SJCRH30 (cell line): ENCODE measurements at regions not wholly inside any gene's neighbourhood (a gene's known extent, or its start where the extent isn't known, plus 50 kb on each side); places are given as distances from the start of the nearest gene placed in this dataset.

ENCODE experiments used
- DNase-seq, 2 experiments: peaks; one replicate each; pipeline ENCODE4 v3.0.0-alpha.2; 2015 to 2020
- H3K27ac ChIP-seq: fragments of 250-450 bp; sonication (Bioruptor Pico); 2 replicates; pipeline ENCODE4 v1.5.1; 2020; ENCODE audit warnings: mild to moderate bottlenecking, moderate library complexity
- H3K27me3 ChIP-seq: fragments of 250-450 bp; sonication (Bioruptor Pico); 2 replicates; pipeline ENCODE4 v1.5.1; 2020; ENCODE audit warnings: mild to moderate bottlenecking, moderate library complexity
- H3K36me3 ChIP-seq: fragments of 250-450 bp; sonication (Bioruptor Pico); 2 replicates; pipeline ENCODE4 v1.5.1; 2020; ENCODE audit warnings: mild to moderate bottlenecking, moderate library complexity
- H3K4me1 ChIP-seq: fragments of 250-450 bp; sonication (Bioruptor Pico); 2 replicates; pipeline ENCODE4 v1.5.1; 2020; ENCODE audit warnings: mild to moderate bottlenecking, moderate library complexity
- H3K4me3 ChIP-seq: fragments of 250-450 bp; sonication (Bioruptor Pico); 2 replicates; pipeline ENCODE4 v1.5.1; 2020; ENCODE audit warnings: mild to moderate bottlenecking, moderate library complexity
- H3K9me3 ChIP-seq: fragments of 250-450 bp; sonication (Bioruptor Pico); replicated peaks from 2 replicates; pipeline ENCODE4 v1.5.1; 2020; ENCODE audit warnings: mild to moderate bottlenecking, moderate library complexity

DNA sequence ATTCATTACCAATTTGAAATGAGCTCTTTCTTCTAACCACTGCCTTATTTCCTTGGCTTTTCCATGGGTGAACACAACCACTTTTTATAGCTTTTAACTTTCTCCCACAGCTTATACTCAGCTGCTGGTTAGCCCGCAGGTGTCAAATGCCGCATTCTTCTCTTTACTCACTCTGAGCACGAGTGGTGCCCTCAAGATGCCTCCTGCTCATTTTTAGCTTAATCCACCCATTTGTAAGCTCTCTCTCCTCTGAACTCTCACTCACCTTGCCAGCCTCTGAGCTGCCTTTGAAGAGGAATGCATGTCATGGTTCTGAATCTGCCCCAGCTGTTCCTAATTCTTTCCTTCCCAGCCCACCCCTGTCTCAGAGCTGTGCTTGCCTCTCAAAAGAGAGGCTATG lies 449.4 kb upstream of the PRICKLE1 start:
- H3K27me3 ChIP-seq = no peaks in the 10 kb centered on the region
- H3K27ac ChIP-seq = no peak overlapping the region
- peak; percentile 37 to 63 for DNase-seq
- no peak overlapping the region for H3K4me3 ChIP-seq
- no peaks in the 10 kb centered on the region for H3K36me3 ChIP-seq
- no peaks in the 10 kb centered on the region for H3K9me3 ChIP-seq
- H3K4me1 ChIP-seq = no peaks in the 10 kb centered on the region

DNA sequence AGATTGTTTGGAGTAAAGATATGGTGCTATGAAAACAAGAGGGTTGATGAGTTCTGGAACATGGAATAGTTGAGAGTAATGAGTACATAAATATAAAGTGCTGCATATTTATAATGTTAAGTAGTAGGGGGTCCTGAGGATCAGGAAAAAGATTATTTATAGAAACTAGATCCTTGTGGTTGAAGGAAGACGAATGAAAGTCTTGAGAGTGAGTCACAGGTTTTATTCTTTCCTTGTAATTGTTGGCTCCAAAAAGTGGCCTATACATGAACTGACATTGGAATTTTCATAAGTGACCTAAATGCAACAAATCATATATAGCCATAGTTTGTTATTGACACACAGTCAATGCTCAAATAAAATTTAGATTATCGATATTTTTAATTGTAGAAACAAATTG lies 440.4 kb upstream of the PRICKLE1 start:
- DNase-seq = no peak
- H3K36me3 ChIP-seq = no peaks in the 10 kb centered on the region
- no peaks in the 10 kb centered on the region for H3K9me3 ChIP-seq
- H3K27ac ChIP-seq = no peak overlapping the region
- H3K27me3 ChIP-seq = no peaks in the 10 kb centered on the region
- H3K4me3 ChIP-seq = no peak overlapping the region
- no peaks in the 10 kb centered on the region for H3K4me1 ChIP-seq

DNA sequence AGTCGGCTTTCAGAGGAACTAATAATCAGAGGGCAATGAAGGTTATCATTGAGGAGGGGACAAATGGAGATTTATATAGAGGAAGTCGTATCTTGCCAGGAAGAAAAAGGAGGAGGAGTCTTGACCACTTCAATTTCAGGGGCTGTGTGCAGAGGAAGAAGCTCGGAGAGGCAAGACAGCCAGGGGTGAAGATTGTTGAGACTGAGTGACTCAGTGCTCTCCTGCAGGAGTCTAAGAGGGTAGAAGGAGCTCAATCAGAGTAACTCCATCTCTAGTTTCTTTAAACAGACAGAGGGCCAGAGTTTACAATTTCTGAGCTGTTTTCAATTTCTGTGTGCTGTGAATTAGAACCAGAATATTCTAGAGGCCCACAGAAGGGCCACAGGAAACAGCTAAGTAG lies 439.3 kb upstream of the PRICKLE1 start:
- Histone ChIP-seq H3K4me1 (no peaks in the 10 kb centered on the region), H3K9me3 (no peaks in the 10 kb centered on the region), H3K27me3 (no peaks in the 10 kb centered on the region), H3K4me3 (no peak overlapping the region), H3K36me3 (no peaks in the 10 kb centered on the region), H3K27ac (no peak overlapping the region)
- DNase-seq = no peak

DNA sequence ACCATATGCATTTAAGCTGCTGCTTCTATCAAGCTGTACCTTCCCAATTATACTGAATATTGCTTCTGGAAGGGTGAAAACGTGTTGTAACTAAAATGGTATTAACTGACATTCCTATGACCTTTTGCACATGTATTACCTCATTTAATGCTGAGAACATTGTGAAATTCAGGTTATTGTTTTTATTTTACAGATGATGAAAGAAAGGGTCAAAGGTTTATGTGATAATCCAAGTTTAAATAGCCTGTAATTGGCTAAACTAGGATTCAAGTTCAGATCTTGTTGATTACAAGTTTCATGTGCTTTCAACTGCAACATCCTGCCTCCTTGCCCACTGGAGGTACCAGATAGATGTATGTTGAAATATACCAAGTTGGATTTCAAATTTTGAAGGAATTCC lies 433.3 kb upstream of the PRICKLE1 start:
- Histone ChIP-seq H3K4me1 (no peaks in the 10 kb centered on the region), H3K27ac (no peak overlapping the region), H3K4me3 (no peak overlapping the region), H3K36me3 (no peaks in the 10 kb centered on the region), H3K9me3 (no peaks in the 10 kb centered on the region), H3K27me3 (no peaks in the 10 kb centered on the region)
- DNase-seq = no peak

DNA sequence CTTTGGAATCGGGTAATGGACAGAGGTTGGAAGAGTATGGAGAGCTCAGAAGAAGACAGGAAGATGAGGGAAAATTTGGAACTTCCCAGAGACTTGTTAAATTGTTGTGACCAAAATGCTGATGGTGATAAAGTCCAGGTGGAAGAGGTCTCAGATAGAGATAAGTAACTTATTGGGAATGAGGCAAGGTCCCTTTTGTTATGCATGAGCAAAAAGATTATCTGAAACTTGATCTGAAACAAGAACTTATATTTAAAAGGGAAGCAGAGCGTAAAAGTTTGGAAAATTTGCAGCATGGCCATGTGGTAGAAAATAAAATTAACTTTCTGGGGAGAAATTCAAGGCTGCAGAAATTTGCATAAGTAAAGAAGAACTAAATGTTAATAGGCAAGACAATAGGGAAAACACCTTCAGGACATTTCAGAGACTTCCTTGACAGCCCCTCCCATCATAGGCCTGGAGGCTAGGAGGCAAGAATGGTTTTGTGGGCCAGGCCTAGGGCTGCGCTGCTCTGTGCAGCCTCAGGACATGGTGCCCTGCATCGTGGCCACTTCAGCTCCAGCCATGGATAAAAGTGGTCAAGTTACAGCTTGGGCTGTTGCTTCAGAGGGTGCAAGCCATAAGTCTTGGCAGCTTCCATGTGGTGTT lies 425.7 kb upstream of the PRICKLE1 start:
- DNase-seq = no peak
- Histone ChIP-seq H3K4me1 (no peaks in the 10 kb centered on the region), H3K4me3 (no peak overlapping the region), H3K36me3 (no peaks in the 10 kb centered on the region), H3K9me3 (no peaks in the 10 kb centered on the region), H3K27ac (no peak overlapping the region), H3K27me3 (0 out of 2 replicates have a peak, but pooled peaks cover 3% of the 10 kb centered on the region)

DNA sequence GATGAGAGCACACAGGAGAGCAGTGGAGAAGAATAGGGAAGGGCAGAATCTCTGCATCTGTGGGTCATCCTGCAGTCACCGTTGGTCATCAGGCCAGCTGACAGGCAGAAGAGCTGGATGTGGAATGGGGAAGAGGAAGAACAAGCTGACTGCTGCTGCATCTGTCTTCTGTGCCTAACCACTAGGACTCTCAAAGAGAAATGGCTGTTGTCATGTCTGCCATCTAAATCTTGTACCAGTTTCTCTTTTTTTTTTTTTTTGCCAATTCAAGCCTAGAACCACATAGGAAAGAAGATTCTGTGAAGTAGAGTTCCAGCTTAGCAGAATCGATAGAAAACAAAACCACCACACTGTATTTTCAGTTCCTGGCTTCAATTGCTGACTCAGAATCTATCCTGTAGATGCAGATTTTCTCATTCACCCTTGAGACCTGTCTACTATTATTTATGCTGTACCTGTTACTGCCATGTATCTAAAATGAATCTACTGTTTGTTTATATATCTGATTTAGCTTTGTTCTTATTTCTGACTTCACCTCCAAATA lies 421.9 kb upstream of the PRICKLE1 start:
- Histone ChIP-seq H3K4me1 (no peaks in the 10 kb centered on the region), H3K27me3 (0 out of 2 replicates have a peak, but pooled peaks cover 3% of the 10 kb centered on the region), H3K36me3 (no peaks in the 10 kb centered on the region), H3K9me3 (no peaks in the 10 kb centered on the region), H3K27ac (no peak overlapping the region), H3K4me3 (no peak overlapping the region)
- peak in 1 of 2 experiments; percentile 16 for DNase-seq

DNA sequence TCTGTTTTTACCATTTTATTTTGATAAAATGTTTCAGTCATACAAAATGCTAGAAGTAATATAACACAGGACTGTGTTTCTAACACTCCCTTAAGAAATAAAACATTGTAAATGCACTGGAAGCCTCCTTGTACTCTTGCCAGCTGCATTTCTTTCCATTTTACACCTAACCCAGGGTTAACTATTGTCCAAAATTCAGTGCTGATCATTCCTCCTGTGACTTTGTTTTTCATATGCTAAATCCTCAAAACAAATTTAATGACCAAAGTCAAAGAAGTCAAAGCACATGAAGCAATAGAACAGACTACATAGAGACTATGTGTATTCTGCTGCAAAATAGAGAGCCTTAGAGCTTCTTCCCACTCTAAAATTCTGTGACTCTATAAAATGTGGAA lies 420.3 kb upstream of the PRICKLE1 start:
- no peak for DNase-seq
- H3K4me3 ChIP-seq = no peak overlapping the region
- no peaks in the 10 kb centered on the region for H3K36me3 ChIP-seq
- H3K4me1 ChIP-seq = no peaks in the 10 kb centered on the region
- 0 out of 2 replicates have a peak, but pooled peaks cover 3% of the 10 kb centered on the region for H3K27me3 ChIP-seq
- H3K9me3 ChIP-seq = no peaks in the 10 kb centered on the region
- no peak overlapping the region for H3K27ac ChIP-seq

DNA sequence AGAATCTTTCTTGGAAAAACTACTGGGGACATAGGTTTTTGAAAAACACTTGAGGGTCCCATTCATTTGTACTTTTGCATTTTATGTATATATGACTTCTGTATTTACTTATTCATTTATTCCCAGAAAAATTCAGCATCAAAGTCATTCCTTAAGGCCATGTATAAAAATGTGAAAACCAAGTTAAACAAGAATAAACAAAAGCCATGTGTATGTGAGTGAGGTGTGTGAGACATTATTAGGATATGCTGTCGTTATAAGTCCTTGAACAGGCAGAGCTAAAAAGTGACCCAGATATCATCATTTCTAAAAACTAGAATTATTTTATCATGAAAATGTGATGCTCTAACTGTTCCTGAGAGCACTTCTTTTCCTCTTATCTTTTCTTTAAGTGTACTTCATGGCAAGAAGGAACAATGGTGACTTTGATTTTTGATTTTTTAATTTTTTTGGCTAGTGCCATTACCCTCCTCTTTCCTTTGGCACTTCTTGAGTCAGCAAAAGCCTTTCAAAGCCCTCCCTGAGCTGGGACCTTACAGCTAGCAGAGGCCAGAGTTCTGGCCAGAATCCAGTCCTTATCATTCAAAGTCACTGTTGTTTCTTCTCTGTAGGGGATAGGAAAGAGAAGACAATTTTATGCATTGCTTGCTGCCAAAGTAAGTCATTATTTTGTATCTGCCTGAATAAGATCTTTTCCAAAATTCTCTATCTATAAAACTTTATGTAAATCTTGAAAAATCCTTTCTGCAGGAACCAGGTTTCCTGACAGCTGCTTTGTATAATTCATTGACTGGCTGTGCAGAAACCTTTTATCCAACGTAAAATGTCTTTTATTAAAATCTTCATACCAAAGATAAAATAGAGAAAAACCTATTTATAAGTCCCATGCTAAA lies 419.7 kb upstream of the PRICKLE1 start:
- Histone ChIP-seq H3K36me3 (no peaks in the 10 kb centered on the region), H3K9me3 (no peaks in the 10 kb centered on the region), H3K27ac (no peak overlapping the region), H3K27me3 (no peaks in the 10 kb centered on the region), H3K4me1 (no peaks in the 10 kb centered on the region), H3K4me3 (no peak overlapping the region)
- no peak for DNase-seq

DNA sequence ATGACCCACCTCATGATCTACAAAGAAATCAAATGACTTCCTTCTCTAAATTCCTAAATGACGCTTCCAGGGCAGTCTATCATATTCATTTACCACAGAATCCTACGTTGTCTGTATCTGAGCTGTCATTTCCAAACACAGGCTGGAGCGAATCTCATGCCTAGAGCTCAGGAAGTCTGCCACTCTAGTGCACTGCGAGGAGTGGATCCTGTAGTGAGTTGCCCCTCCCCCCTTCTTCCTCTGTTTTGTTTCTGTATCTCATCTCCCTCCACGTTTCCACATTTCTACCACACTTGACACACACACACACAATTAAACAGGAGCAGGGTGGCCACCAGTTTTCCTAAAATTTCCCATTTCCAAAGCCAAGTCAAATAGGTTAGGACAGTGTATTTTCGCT lies 415.4 kb upstream of the PRICKLE1 start:
- H3K27me3 ChIP-seq = no peaks in the 10 kb centered on the region
- DNase-seq = no peak
- H3K9me3 ChIP-seq = no peaks in the 10 kb centered on the region
- no peaks in the 10 kb centered on the region for H3K4me1 ChIP-seq
- no peak overlapping the region for H3K4me3 ChIP-seq
- no peak overlapping the region for H3K27ac ChIP-seq
- no peaks in the 10 kb centered on the region for H3K36me3 ChIP-seq

DNA sequence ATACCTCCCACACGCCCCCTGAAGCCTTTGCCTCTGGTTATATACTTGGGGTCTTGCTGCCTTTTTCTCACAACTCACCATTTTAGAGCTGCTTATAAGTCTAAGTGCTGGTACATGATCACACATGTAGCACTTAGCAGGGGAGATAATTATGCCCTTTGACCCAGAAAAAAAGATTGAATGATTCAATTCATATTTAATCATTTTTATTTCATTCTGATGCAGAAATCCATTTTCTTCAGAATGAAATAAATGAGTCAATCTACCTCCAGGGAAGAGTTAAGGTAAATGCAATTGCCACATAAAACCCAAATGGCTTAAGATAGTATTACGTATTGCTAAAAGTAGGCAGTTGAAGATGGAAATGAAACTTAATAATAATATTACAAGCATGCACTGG lies 414.6 kb upstream of the PRICKLE1 start:
- no peak overlapping the region for H3K4me3 ChIP-seq
- no peaks in the 10 kb centered on the region for H3K36me3 ChIP-seq
- no peaks in the 10 kb centered on the region for H3K9me3 ChIP-seq
- no peaks in the 10 kb centered on the region for H3K4me1 ChIP-seq
- no peak for DNase-seq
- no peaks in the 10 kb centered on the region for H3K27me3 ChIP-seq
- no peak overlapping the region for H3K27ac ChIP-seq

DNA sequence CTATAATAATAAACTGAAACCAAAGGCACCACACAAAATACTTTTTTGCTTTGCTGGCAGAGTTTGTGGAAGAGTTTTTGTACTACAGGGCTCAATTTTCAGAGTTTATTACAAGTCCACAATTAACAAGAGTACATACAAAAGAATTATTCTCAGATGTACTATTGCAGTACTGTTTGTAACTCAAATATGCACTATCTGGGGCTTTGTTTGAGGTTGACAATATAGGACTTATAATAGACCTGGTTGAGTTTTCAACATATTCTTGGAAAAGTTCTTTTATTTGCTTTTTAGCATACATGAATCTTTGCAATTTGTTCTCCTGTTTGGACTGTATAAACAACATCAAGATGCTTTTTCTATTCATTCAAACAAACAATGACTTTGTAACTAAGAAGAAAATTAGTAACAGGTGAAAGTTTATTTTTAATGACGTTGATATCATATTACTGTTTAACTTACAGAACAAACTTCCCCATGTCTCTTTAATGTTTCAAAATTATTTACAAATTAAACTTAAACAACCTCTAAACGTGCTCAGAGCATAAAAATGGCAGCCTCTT lies 407.4 kb upstream of the PRICKLE1 start:
- Histone ChIP-seq H3K9me3 (no peaks in the 10 kb centered on the region), H3K36me3 (no peaks in the 10 kb centered on the region), H3K4me1 (no peaks in the 10 kb centered on the region; the same call in 1 of the 2 replicates), H3K4me3 (no peak overlapping the region), H3K27me3 (peaks cover 3% of the 10 kb centered on the region; the same call in 1 of the 2 replicates), H3K27ac (no peak overlapping the region)
- no peak for DNase-seq

DNA sequence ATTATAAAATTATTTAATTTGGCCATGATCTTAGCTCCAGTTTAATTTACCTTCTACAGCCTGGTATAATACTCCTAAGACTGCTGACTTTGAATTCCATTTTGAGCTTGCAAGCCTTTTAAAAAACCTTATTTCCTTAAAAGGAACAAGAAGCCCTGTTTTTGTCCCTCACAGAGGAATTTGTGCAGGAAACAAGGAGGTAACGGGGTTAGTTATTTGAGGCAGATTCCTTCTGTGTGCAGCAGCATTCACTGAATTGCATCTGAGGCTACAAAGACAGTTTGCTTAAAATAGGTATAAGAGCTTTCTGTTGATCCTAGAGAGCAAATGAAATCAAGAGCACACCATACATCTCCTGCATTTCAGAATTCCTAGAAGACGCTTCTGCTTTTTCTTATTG lies 403.3 kb upstream of the PRICKLE1 start:
- Histone ChIP-seq H3K36me3 (no peaks in the 10 kb centered on the region), H3K27me3 (peaks cover 3% of the 10 kb centered on the region; the same call in 1 of the 2 replicates), H3K4me1 (no peaks in the 10 kb centered on the region; the same call in 1 of the 2 replicates), H3K4me3 (no peak overlapping the region), H3K9me3 (no peaks in the 10 kb centered on the region), H3K27ac (no peak overlapping the region)
- peak in 1 of 2 experiments; percentile 11 for DNase-seq

DNA sequence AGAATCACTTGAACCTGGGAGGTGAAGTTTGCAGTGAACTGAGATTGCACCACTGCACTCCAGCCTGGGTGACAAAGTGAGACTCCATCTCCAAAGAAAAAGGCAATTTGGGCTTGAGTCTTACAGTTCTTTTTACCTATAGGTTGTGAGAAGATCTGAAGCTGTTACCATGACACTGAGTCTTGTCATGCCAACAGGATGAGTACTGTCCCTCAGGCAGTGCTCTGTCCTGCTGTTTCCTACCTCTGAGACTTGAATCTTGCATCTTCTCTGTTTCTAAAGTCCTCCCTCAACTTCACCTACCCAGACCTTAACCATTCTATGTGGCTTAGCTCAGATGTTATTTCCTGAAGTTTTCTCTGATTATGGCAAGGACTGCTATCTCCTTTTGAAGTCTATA lies 400.8 kb upstream of the PRICKLE1 start:
- no peaks in the 10 kb centered on the region for H3K36me3 ChIP-seq
- no peak for DNase-seq
- H3K4me1 ChIP-seq = no peaks in the 10 kb centered on the region; the same call in 1 of the 2 replicates

DNA sequence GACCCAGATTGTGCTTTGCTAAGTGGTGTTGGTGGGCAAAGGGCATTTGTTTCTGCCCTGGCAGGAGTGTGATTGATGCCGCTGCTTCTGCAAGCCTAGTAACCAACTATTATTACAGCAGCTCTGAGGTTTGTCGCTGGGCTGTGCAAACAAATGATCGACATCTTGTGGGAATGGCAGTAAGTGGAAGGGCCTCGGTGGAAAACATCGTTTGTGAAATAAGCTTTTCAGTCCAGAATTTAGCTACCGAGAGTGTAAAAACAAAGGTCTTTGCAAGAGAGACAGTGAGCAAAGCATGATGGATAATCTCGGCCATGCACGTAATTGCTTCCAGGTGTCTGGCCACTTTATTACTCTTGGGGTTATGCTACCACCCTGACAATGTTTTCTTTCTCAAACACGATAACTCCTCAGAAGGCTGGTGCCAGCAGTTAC lies 397.7 kb upstream of the PRICKLE1 start:
- Histone ChIP-seq H3K27ac (no peak overlapping the region), H3K4me3 (no peak overlapping the region), H3K36me3 (no peaks in the 10 kb centered on the region), H3K27me3 (no peaks in the 10 kb centered on the region), H3K9me3 (0 out of 2 replicates have a peak, but pooled peaks cover 3% of the 10 kb centered on the region), H3K4me1 (no peaks in the 10 kb centered on the region)
- DNase-seq = no peak

More for the DNA sequence above, 400.8 kb upstream of the PRICKLE1 start:
- H3K4me3 ChIP-seq = no peak overlapping the region
- no peak overlapping the region for H3K27ac ChIP-seq
- H3K9me3 ChIP-seq = no peaks in the 10 kb centered on the region
- no peaks in the 10 kb centered on the region for H3K27me3 ChIP-seq

DNA sequence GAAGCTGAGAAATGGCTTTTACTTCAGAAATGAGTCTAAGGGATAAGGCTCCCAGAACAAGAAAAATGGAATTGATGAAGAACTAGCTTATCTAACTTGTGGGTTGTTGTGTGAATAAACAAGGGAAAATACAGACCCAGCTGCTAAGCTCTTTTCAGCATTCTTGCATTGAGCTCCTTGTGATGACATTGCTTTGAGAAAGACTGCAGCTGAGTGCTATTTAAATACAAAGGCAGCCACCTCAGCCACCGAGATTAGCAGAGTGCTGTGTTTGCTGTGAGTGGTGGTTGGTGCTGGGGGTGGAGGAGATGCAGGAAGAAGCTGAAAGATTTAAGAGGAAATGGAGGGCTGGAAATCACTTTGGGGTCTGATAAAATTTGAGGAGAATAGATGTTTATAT lies 396.0 kb upstream of the PRICKLE1 start:
- Histone ChIP-seq H3K27ac (no peak overlapping the region), H3K27me3 (no peaks in the 10 kb centered on the region)

More for the DNA sequence above, 396.0 kb upstream of the PRICKLE1 start:
- H3K9me3 ChIP-seq = 0 out of 2 replicates have a peak, but pooled peaks cover 3% of the 10 kb centered on the region
- no peak for DNase-seq
- no peaks in the 10 kb centered on the region for H3K4me1 ChIP-seq
- no peak overlapping the region for H3K4me3 ChIP-seq
- no peaks in the 10 kb centered on the region for H3K36me3 ChIP-seq
